Stimulated activated CD8-positive, alpha-beta memory T cell treated with anti-CD3 and anti-CD28 coated beads, Interleukin-7, amount 100 ng/mL, for 24 hours (primary cell): ENCODE measurements at regions not wholly inside any gene's neighbourhood (a gene's known extent, or its start where the extent isn't known, plus 50 kb on each side); places are given as distances from the start of the nearest gene placed in this dataset.
"Not testable (repeated sequence)": the region's sequence is repeated elsewhere in the genome, so short reads cannot be mapped to it uniquely, and the experiment has no call there.

Source experiments
- DNase-seq: peaks from one replicate; pipeline ENCODE4 v3.0.0-alpha.2; 2020; ENCODE audit warnings: low read depth

- no peak for DNase-seq
Measured at GRCh38 chr1:14347186-14347585, 251.3 kb upstream of the KAZN start.

- DNase-seq, result no peak
Measured at GRCh38 chr1:14347776-14348175, 250.7 kb upstream of the KAZN start.

- no peak for DNase-seq
Measured at GRCh38 chr1:14350197-14350596, 248.3 kb upstream of the KAZN start.

GRCh38 chr1:14352897-14353296, 245.6 kb upstream of the KAZN start:
- no peak for DNase-seq

GRCh38 chr1:14361005-14361404, 237.5 kb upstream of the KAZN start:
- DNase-seq, result not testable (repeated sequence)

- DNase-seq, result no peak
Measured at GRCh38 chr1:14362331-14362730, 236.2 kb upstream of the KAZN start.

GRCh38 chr1:14363036-14363590, 235.4 kb upstream of the KAZN start:
- DNase-seq, result no peak

- no peak for DNase-seq
Measured at GRCh38 chr1:14363707-14364413, 234.6 kb upstream of the KAZN start.

- no peak for DNase-seq
Measured at GRCh38 chr1:14365301-14365988, 233.0 kb upstream of the KAZN start.

GRCh38 chr1:14366091-14367018, 232.1 kb upstream of the KAZN start:
- no peak for DNase-seq

GRCh38 chr1:14367451-14367850, 231.0 kb upstream of the KAZN start:
- no peak for DNase-seq

- no peak for DNase-seq
Measured at GRCh38 chr1:14369526-14370213, 228.8 kb upstream of the KAZN start.

GRCh38 chr1:14371771-14372497, 226.6 kb upstream of the KAZN start:
- DNase-seq, result no peak

GRCh38 chr1:14372526-14372925, 226.0 kb upstream of the KAZN start:
- no peak for DNase-seq

GRCh38 chr1:14373081-14373758, 225.3 kb upstream of the KAZN start:
- DNase-seq, result no peak

GRCh38 chr1:14375226-14375625, 223.3 kb upstream of the KAZN start:
- no peak for DNase-seq

- no peak for DNase-seq
Measured at GRCh38 chr1:14377386-14377785, 221.1 kb upstream of the KAZN start.

- no peak for DNase-seq
Measured at GRCh38 chr1:14380408-14380807, 218.1 kb upstream of the KAZN start.

- DNase-seq, result no peak
Measured at GRCh38 chr1:14390816-14391215, 207.7 kb upstream of the KAZN start.

- no peak for DNase-seq
Measured at GRCh38 chr1:14392161-14392858, 206.2 kb upstream of the KAZN start.
